NCI-H69 (cell line): ENCODE measurements at regions not wholly inside any gene's neighbourhood (a gene's known extent, or its start where the extent isn't known, plus 50 kb on each side); places are given as distances from the start of the nearest gene placed in this dataset.
"Not testable (repeated sequence)": the region's sequence is repeated elsewhere in the genome, so short reads cannot be mapped to it uniquely, and the experiment has no call there.

ENCODE experiments used
- DNase-seq: peaks from one replicate; lab custom pipeline; 2025; lab: John Stamatoyannopoulos, UW

- no peak for DNase-seq
These were observed 60.7 kb downstream of the RRM2 start for GRCh38 chr2:10183146-10183675.

GRCh38 chr2:10184421-10184820 lies 61.9 kb downstream of the RRM2 start:
- no peak for DNase-seq

GRCh38 chr2:10185046-10185445 lies 62.5 kb downstream of the RRM2 start:
- DNase-seq = no peak

- no peak for DNase-seq
These were observed 63.2 kb downstream of the RRM2 start for GRCh38 chr2:10185755-10186154.

GRCh38 chr2:10186868-10187535 lies 64.5 kb downstream of the RRM2 start:
- no peak for DNase-seq

- no peak for DNase-seq
These were observed 65.1 kb downstream of the RRM2 start for GRCh38 chr2:10187661-10188060.

- DNase-seq = peak; percentile 21
These were observed 65.7 kb downstream of the RRM2 start for GRCh38 chr2:10188211-10188610.

GRCh38 chr2:10188729-10189305 lies 66.3 kb downstream of the RRM2 start:
- no peak for DNase-seq

GRCh38 chr2:10190255-10190654 lies 67.7 kb downstream of the RRM2 start:
- no peak for DNase-seq

GRCh38 chr2:10190737-10191532 lies 68.4 kb downstream of the RRM2 start:
- DNase-seq = no peak

- DNase-seq = no peak
These were observed 69.0 kb downstream of the RRM2 start for GRCh38 chr2:10191554-10191953.

- no peak for DNase-seq
These were observed 70.0 kb downstream of the RRM2 start for GRCh38 chr2:10192392-10193015.

GRCh38 chr2:10193276-10193795 lies 70.8 kb downstream of the RRM2 start:
- DNase-seq = no peak

GRCh38 chr2:10193851-10194820 lies 71.6 kb downstream of the RRM2 start:
- DNase-seq = no peak

- no peak for DNase-seq
These were observed 73.0 kb downstream of the RRM2 start for GRCh38 chr2:10195278-10196109.

GRCh38 chr2:10196110-10196892 lies 73.8 kb downstream of the RRM2 start:
- no peak for DNase-seq

- DNase-seq = no peak
These were observed 74.6 kb downstream of the RRM2 start for GRCh38 chr2:10196948-10197696.

GRCh38 chr2:10197697-10198076 lies 75.1 kb downstream of the RRM2 start:
- no peak for DNase-seq

GRCh38 chr2:10198482-10198881 lies 75.9 kb downstream of the RRM2 start:
- DNase-seq = not testable (repeated sequence)
